Heart left ventricle (tissue), 13 donors: ENCODE measurements at regions not wholly inside any gene's neighbourhood (a gene's known extent, or its start where the extent isn't known, plus 50 kb on each side); places are given as distances from the start of the nearest gene placed in this dataset.

Experiments used
- CTCF ChIP-seq, 12 donors: fragments of 200-600 bp; sonication (generic) in 4 of 12; IDR thresholded peaks; one replicate each; pipeline versions ENCODE4 v1.5.0 to v1.8.0; 2018 to 2022; ENCODE audit warnings: antibody characterized with exemption in 12 of 12, mild to moderate bottlenecking in 5 of 12
- POLR2A ChIP-seq, 2 donors: fragments of 450-650 bp; IDR thresholded peaks; one replicate each; pipeline ENCODE4 v1.6.1; 2017; ENCODE audit warnings: antibody characterized with exemption in 2 of 2, mild to moderate bottlenecking in 2 of 2, moderate library complexity in 2 of 2
- donor health status: ischemic (EF 13 %, LVEDD 7.1; RV severe dilation, severe dysfunction).
- donor health status: DM: no; HTN: yes; CAD: no.
- donor health status: DM: no; HTN: no; CAD: no.
- donor health status: ischemic (EF 25% LVEDD 6.9; RV normal size, moderate dysfunction).
- donor health status: ischemic (EF 25% LVEDD 5.7; RV mildly dilated, moderate dysfunction).
- donor health status: ischemic (EF 35%, LVEDD 5.7; RV mildly dilated, moderate dysfunction).
- donor health status: nonischemic (EF 11% LVEDD 7.7; RV severe dilation, severe dysfunction).
- donor health status: DM: yes; HTN: yes; CAD: no.
- donor health status: PGD.
- donor health status: ischemic (EF 29% LVEDD 5.4; RV normal size, mild dysfunction).
- donor health status: nonischemic (EF 23%, LVEDD 6.1; RV moderate dilation, normal function).

DNA sequence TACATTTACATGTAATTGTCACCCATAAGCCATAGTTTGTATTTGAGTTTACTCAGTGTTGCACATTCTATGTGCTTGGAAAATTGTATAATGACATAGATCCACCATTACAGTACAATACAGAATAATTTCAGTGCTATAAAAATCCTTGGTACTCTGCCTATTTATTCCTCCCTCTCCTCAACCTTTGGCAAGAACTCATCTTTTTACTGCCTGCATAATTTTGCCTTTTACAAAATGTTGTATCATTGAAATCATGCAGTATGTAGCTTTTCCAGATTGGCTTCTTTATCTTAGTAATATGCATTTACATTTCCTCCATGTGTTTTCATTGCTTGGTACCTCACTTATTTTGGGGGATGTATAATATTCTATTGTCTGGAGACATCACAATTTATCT lies 786.9 kb upstream of the SEMA6D start:
- TF ChIP-seq CTCF (IDR thresholded peaks at IDR 0.05) (no peak), POLR2A (IDR thresholded peaks at IDR 0.05) (no peak)
